GM20000 (cell line): ENCODE measurements at regions not wholly inside any gene's neighbourhood (a gene's known extent, or its start where the extent isn't known, plus 50 kb on each side); places are given as distances from the start of the nearest gene placed in this dataset.

ENCODE experiments used
- DNase-seq: peaks from one replicate; pipeline ENCODE4 v3.0.0; 2012; ENCODE audit warnings: low spot score
- TF ChIP-seq, protein P1 (sequence below): IDR thresholded peaks from 2 replicates; pipeline ENCODE4 v1.5.1; 2012; ENCODE audit warnings: mild to moderate bottlenecking, control low read depth; ENCODE audit errors: extremely low read depth, missing control alignments

DNA sequence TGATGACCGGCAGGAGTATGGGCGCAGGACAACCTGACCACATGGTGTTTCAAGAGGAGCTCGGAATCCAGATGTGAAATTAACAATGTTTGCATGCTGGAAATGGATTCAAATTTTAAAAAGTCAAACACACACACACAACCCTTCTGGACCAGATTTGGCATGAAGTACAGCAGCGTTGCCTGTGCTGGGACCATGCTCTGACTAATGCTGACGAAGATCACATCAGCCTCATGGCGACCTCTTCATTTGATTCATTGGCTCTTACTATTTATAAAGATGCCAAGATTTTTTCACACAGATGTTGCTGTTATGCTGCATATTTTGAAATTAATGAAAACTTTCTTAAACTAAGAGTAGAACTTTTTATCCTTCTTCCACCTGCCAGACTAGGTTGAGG, 926.6 kb upstream of the TMEM132C start:
- no peak for DNase-seq
- TF ChIP-seq, protein P1, sequence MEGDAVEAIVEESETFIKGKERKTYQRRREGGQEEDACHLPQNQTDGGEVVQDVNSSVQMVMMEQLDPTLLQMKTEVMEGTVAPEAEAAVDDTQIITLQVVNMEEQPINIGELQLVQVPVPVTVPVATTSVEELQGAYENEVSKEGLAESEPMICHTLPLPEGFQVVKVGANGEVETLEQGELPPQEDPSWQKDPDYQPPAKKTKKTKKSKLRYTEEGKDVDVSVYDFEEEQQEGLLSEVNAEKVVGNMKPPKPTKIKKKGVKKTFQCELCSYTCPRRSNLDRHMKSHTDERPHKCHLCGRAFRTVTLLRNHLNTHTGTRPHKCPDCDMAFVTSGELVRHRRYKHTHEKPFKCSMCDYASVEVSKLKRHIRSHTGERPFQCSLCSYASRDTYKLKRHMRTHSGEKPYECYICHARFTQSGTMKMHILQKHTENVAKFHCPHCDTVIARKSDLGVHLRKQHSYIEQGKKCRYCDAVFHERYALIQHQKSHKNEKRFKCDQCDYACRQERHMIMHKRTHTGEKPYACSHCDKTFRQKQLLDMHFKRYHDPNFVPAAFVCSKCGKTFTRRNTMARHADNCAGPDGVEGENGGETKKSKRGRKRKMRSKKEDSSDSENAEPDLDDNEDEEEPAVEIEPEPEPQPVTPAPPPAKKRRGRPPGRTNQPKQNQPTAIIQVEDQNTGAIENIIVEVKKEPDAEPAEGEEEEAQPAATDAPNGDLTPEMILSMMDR, result no peak

DNA sequence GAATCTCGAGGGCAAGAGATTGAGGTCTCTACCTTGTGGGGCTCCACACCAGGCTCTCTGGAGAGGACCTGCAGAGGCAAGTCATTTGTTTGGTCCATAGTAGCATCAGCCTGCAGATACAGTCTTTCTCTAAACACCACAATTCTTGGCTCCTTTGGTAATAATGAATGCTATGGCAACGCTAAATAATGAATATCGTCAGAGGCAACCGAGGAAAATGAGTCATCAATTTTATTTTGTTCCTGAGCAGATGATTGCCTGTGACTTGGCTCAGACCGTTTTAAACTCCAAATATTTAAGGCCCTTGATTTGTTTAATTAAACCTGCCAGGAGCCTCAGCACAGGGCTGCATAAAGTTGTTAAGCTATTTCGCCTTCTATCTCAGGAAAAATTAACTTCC, 924.1 kb upstream of the TMEM132C start:
- TF ChIP-seq, protein P1, result no peak
- no peak for DNase-seq

DNA sequence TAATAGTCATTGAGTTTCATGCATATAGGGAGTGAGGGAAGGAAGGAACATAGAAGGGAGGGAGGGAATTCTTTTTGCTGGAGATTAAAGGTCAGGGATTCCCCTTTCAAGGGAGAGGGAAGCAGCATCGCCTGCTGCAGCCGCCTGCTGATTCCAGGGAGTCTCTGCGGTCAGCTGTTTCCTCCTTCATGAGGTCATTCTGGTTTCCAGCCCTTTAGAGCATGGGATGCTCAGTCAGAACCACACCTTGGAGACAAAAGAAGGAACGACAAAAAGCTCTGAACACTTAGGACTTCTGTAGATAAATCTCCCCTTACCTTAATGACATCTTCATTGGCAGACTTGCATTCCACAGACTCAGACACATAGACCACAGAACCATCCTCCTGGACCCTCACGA, 923.0 kb upstream of the TMEM132C start:
- TF ChIP-seq, protein P1, result no peak

DNA sequence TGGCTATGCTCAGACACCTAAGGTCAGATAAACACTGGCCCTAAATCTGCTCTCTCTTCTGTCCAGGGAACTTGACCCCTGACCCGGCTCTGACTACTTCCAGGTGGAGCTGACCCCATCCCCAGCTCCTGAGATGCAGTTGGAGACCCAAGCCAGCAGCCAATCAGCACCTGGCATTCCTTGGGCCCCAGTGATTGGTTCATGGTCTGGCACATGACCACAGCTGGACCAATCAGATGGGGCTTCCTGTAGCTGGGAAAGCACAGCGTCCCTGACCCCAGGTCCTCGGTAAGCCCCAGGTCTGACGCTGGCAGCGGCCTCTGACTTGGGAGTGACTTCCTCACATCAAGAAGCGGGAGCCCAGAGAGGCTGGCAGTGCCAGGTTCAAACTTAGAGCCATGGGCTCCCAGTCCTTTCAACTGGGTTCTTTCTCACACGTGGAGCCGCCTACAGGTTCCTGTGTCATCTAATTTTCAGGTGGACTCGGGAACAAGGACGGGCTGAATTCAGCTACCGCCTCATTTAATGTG, 915.4 kb upstream of the TMEM132C start:
- DNase-seq, result no peak
- TF ChIP-seq, protein P1, result no peak

More for the DNA sequence above, 923.0 kb upstream of the TMEM132C start:
- DNase-seq, result no peak

DNA sequence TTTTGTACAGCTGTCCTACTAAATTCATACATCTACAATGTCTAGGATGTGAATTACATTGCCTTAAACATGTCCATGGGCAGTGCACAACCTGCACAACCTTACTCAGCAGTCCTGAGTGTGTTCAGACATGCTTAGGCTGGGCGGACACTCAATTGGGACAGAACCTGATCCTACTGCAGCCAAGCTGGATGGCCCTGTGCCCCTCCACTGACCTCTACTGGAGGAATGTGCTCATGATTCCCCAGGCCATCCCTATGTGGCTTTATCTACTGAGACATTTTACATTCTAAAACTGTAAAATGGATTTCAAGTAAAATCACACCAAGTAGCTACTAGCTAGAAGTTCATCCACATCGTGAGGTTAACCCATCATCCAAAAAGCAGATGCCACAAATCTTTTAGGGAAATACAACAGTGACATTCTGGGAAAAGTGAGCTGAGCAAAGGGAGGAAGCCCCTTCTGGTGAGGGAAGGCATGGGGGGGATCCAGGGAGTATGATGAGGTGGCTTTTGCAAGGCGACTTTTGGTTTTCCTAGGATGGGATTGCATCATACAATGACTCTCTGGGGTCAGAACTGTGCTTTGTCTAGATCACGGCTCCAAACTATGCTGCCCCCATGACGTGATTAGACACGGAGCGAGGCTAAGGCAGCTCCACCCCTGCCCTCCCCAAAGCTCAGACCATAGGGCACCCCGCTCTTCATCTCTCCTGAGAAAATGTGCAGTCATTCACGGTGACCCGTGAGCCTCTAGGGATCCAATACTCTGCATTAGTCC, 911.7 kb upstream of the TMEM132C start:
- no peak for DNase-seq
- TF ChIP-seq, protein P1, result no peak

DNA sequence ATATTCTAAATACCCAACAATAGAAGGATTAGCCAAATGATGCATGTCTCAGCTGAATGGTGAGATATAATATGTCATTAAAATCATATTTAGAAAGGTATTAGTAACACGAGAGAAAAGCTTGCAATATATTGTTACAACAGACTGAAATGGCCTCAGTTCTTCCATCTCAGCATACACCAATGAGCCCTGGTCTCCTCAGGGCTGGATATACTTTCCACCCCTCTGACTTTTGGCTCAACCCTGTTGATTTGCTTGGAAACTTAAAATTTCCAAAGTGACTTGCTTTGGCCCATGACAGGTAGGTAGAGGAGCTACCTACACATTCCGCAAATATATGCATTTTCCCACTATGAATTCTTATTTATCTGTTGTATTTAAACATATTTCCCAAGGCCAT, 908.1 kb upstream of the TMEM132C start:
- TF ChIP-seq, protein P1, result no peak
- DNase-seq, result no peak

DNA sequence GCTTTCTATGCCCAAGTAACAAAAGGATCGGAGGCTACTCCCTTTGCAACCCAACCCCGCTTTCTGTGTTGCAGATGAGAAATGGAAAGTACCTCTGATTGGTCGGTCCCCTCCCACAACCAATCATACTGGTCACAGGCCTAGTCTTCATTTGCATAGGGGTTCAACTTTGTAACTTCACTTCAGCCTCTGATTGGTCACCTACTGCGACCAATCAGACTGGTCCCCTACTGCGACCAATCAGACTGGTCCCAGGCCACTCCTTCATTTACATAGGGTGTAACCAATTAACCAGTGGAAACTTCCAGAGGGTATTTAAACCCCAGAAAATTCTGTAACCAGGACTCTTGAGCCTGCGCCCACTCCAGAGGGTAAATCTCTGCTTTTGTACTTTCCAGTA, 906.4 kb upstream of the TMEM132C start:
- DNase-seq, result no peak
- TF ChIP-seq, protein P1, result no peak
